HT1080 (cell line): ENCODE measurements at regions not wholly inside any gene's neighbourhood (a gene's known extent, or its start where the extent isn't known, plus 50 kb on each side); places are given as distances from the start of the nearest gene placed in this dataset.
"Not testable (repeated sequence)": the region's sequence is repeated elsewhere in the genome, so short reads cannot be mapped to it uniquely, and the experiment has no call there.

Experiments
- DNase-seq: peaks from one replicate; pipeline ENCODE4 v3.0.0-alpha.2; 2015; ENCODE audit warnings: low read depth

- DNase-seq: no peak
Measured at GRCh38 chr15:37397266-37398022, 297.1 kb upstream of the MEIS2 start.

GRCh38 chr15:37416103-37416502 is 315.8 kb upstream of the MEIS2 start:
- DNase-seq: no peak

- peak; percentile 45 for DNase-seq
Measured at GRCh38 chr15:37425541-37425940, 325.2 kb upstream of the MEIS2 start.

- not testable (repeated sequence) for DNase-seq
Measured at GRCh38 chr15:37427393-37427792, 327.0 kb upstream of the MEIS2 start.

- DNase-seq: no peak
Measured at GRCh38 chr15:37446921-37447320, 346.6 kb upstream of the MEIS2 start.

GRCh38 chr15:37452498-37452897 is 352.1 kb upstream of the MEIS2 start:
- no peak for DNase-seq

- DNase-seq: no peak
Measured at GRCh38 chr15:37480482-37480881, 380.1 kb upstream of the MEIS2 start.

- no peak for DNase-seq
Measured at GRCh38 chr15:37481126-37481525, 380.8 kb upstream of the MEIS2 start.

GRCh38 chr15:37483779-37484178 is 383.4 kb upstream of the MEIS2 start:
- no peak for DNase-seq

- DNase-seq: no peak
Measured at GRCh38 chr15:37485056-37485455, 384.7 kb upstream of the MEIS2 start.

- no peak for DNase-seq
Measured at GRCh38 chr15:37490707-37491106, 390.4 kb upstream of the MEIS2 start.

GRCh38 chr15:37516621-37517020 is 416.3 kb upstream of the MEIS2 start:
- no peak for DNase-seq

GRCh38 chr15:37517191-37517895 is 417.0 kb upstream of the MEIS2 start:
- DNase-seq: no peak

- DNase-seq: no peak
Measured at GRCh38 chr15:37518436-37518835, 416.0 kb upstream of the TMCO5A start.

GRCh38 chr15:37520026-37520425 is 414.4 kb upstream of the TMCO5A start:
- DNase-seq: no peak

- no peak for DNase-seq
Measured at GRCh38 chr15:37520882-37521281, 413.6 kb upstream of the TMCO5A start.

- no peak for DNase-seq
Measured at GRCh38 chr15:37524601-37525000, 409.8 kb upstream of the TMCO5A start.

- no peak for DNase-seq
Measured at GRCh38 chr15:37528432-37528831, 406.0 kb upstream of the TMCO5A start.

GRCh38 chr15:37536967-37537605 is 397.4 kb upstream of the TMCO5A start:
- DNase-seq: peak; percentile 53

- no peak for DNase-seq
Measured at GRCh38 chr15:37537802-37538201, 396.6 kb upstream of the TMCO5A start.

- no peak for DNase-seq
Measured at GRCh38 chr15:37548116-37548515, 386.3 kb upstream of the TMCO5A start.

- no peak for DNase-seq
Measured at GRCh38 chr15:37550360-37551024, 383.9 kb upstream of the TMCO5A start.
